ENCODE measurements at regions not wholly inside any gene's neighbourhood (a gene's known extent, or its start where the extent isn't known, plus 50 kb on each side); places are given as distances from the start of the nearest gene placed in this dataset.
"Not testable (repeated sequence)": the region's sequence is repeated elsewhere in the genome, so short reads cannot be mapped to it uniquely, and the experiment has no call there.

- no peak overlapping the region for H3K4me2 ChIP-seq (ENCODE audit: low read length, poor library complexity, severe bottlenecking)
- no peak overlapping the region for H2BK5ac ChIP-seq (ENCODE audit: low read depth, low read length, poor library complexity, severe bottlenecking)
- no peak overlapping the region for H3K18ac ChIP-seq (ENCODE audit: low read depth in 1 of 2, low read length in 2 of 2)
- H2BK120ac ChIP-seq (ENCODE audit: low read depth, low read length), result no peak overlapping the region
- no peak overlapping the region for H3K23ac ChIP-seq (ENCODE audit: low read length in 2 of 2)
- no peaks in the 10 kb centered on the region for H3K4me1 ChIP-seq (ENCODE audit: control insufficient read depth, insufficient read depth, low read depth, low read length)
- no peaks in the 10 kb centered on the region for H3K79me1 ChIP-seq (replicated peaks; ENCODE audit: low read length, poor library complexity, severe bottlenecking)
- H3K36me3 ChIP-seq (ENCODE audit: control insufficient read depth in 1 of 2, insufficient read depth in 2 of 2, low read depth in 1 of 2, low read length in 2 of 2), result no peaks in the 10 kb centered on the region
- H3K27me3 ChIP-seq (ENCODE audit: control insufficient read depth in 1 of 2, insufficient read depth in 1 of 2, low read length in 2 of 2), result no peaks in the 10 kb centered on the region
- no peak for DNase-seq
- no peak overlapping the region for H2AFZ ChIP-seq (ENCODE audit: low read depth, low read length)
- no peak overlapping the region for H3K14ac ChIP-seq (ENCODE audit: low read length in 2 of 2)
- no peak overlapping the region for H3K4ac ChIP-seq (ENCODE audit: low read depth in 1 of 2, low read length in 2 of 2)
- H3K9ac ChIP-seq (ENCODE audit: low read length), result no peak overlapping the region
- no peak overlapping the region for H3K4me3 ChIP-seq (ENCODE audit: insufficient read depth in 1 of 2, low read depth in 1 of 2, low read length in 2 of 2)
- H2BK15ac ChIP-seq (ENCODE audit: low read depth, poor library complexity, severe bottlenecking), result no peak overlapping the region
- H2BK12ac ChIP-seq (ENCODE audit: low read length in 2 of 2), result no peak overlapping the region
- no peaks in the 10 kb centered on the region for H3K9me3 ChIP-seq (ENCODE audit: control insufficient read depth, low read length)
- no peak overlapping the region for H3K27ac ChIP-seq (ENCODE audit: low read length, poor library complexity, severe bottlenecking)
- H4K91ac ChIP-seq (ENCODE audit: low read length), result no peak overlapping the region
- no peak overlapping the region for H4K8ac ChIP-seq (ENCODE audit: low read length)
- 50% methylated on average over 1 of the region's 4 CpGs for WGBS
- no peak overlapping the region for H2AK5ac ChIP-seq (ENCODE audit: low read length, severe bottlenecking)
Observed at GRCh38 chrX:138982365-138982764, 270.8 kb upstream of the FGF13 start.

GRCh38 chrX:138964501-138964900, 253.0 kb upstream of the FGF13 start:
- 45% methylated on average over 2 of the region's 4 CpGs for WGBS
- H2BK5ac ChIP-seq (ENCODE audit: low read depth, low read length, poor library complexity, severe bottlenecking), result no peak overlapping the region
- no peak overlapping the region for H3K4ac ChIP-seq (ENCODE audit: low read depth in 1 of 2, low read length in 2 of 2)
- DNase-seq, result no peak
- H3K4me2 ChIP-seq (ENCODE audit: low read length, poor library complexity, severe bottlenecking), result no peak overlapping the region
- H3K27ac ChIP-seq (ENCODE audit: low read length, poor library complexity, severe bottlenecking), result no peak overlapping the region
- no peaks in the 10 kb centered on the region for H3K79me1 ChIP-seq (replicated peaks; ENCODE audit: low read length, poor library complexity, severe bottlenecking)
- H3K18ac ChIP-seq (ENCODE audit: low read depth in 1 of 2, low read length in 2 of 2), result no peak overlapping the region
- no peak overlapping the region for H4K8ac ChIP-seq (ENCODE audit: low read length)
- H2BK15ac ChIP-seq (ENCODE audit: low read depth, poor library complexity, severe bottlenecking), result no peak overlapping the region
- H4K91ac ChIP-seq (ENCODE audit: low read length), result no peak overlapping the region
- no peak overlapping the region for H3K14ac ChIP-seq (ENCODE audit: low read length in 2 of 2)
- H2AFZ ChIP-seq (ENCODE audit: low read depth, low read length), result no peak overlapping the region
- no peak overlapping the region for H3K4me3 ChIP-seq (ENCODE audit: insufficient read depth in 1 of 2, low read depth in 1 of 2, low read length in 2 of 2)
- no peak overlapping the region for H3K9ac ChIP-seq (ENCODE audit: low read length)
- no peak overlapping the region for H2BK120ac ChIP-seq (ENCODE audit: low read depth, low read length)
- no peak overlapping the region for H3K23ac ChIP-seq (ENCODE audit: low read length in 2 of 2)
- H3K9me3 ChIP-seq (ENCODE audit: control insufficient read depth, low read length), result no peaks in the 10 kb centered on the region
- H3K36me3 ChIP-seq (ENCODE audit: control insufficient read depth in 1 of 2, insufficient read depth in 2 of 2, low read depth in 1 of 2, low read length in 2 of 2), result no peaks in the 10 kb centered on the region
- H3K27me3 ChIP-seq (ENCODE audit: control insufficient read depth in 1 of 2, insufficient read depth in 1 of 2, low read length in 2 of 2), result no peaks in the 10 kb centered on the region
- H3K4me1 ChIP-seq (ENCODE audit: control insufficient read depth, insufficient read depth, low read depth, low read length), result no peaks in the 10 kb centered on the region
- no peak overlapping the region for H2BK12ac ChIP-seq (ENCODE audit: low read length in 2 of 2)
- H2AK5ac ChIP-seq (ENCODE audit: low read length, severe bottlenecking), result no peak overlapping the region

- not testable (repeated sequence) for H3K79me1 ChIP-seq (replicated peaks; ENCODE audit: low read length, poor library complexity, severe bottlenecking); H2BK15ac ChIP-seq (ENCODE audit: low read depth, poor library complexity, severe bottlenecking); H2AK5ac ChIP-seq (ENCODE audit: low read length, severe bottlenecking); H3K27me3 ChIP-seq (ENCODE audit: control insufficient read depth in 1 of 2, insufficient read depth in 1 of 2, low read length in 2 of 2); H3K4me2 ChIP-seq (ENCODE audit: low read length, poor library complexity, severe bottlenecking); H3K27ac ChIP-seq (ENCODE audit: low read length, poor library complexity, severe bottlenecking); H4K91ac ChIP-seq (ENCODE audit: low read length); H3K4me3 ChIP-seq (ENCODE audit: insufficient read depth in 1 of 2, low read depth in 1 of 2, low read length in 2 of 2); H3K4me1 ChIP-seq (ENCODE audit: control insufficient read depth, insufficient read depth, low read depth, low read length); H3K9me3 ChIP-seq (ENCODE audit: control insufficient read depth, low read length); H3K23ac ChIP-seq (ENCODE audit: low read length in 2 of 2); H3K18ac ChIP-seq (ENCODE audit: low read depth in 1 of 2, low read length in 2 of 2); H2BK120ac ChIP-seq (ENCODE audit: low read depth, low read length); H2BK5ac ChIP-seq (ENCODE audit: low read depth, low read length, poor library complexity, severe bottlenecking); H3K4ac ChIP-seq (ENCODE audit: low read depth in 1 of 2, low read length in 2 of 2); DNase-seq; H2AFZ ChIP-seq (ENCODE audit: low read depth, low read length); H3K14ac ChIP-seq (ENCODE audit: low read length in 2 of 2); H2BK12ac ChIP-seq (ENCODE audit: low read length in 2 of 2); H3K36me3 ChIP-seq (ENCODE audit: control insufficient read depth in 1 of 2, insufficient read depth in 2 of 2, low read depth in 1 of 2, low read length in 2 of 2); H4K8ac ChIP-seq (ENCODE audit: low read length); H3K9ac ChIP-seq (ENCODE audit: low read length)
- 100% methylated on average over 1 of the region's 3 CpGs for WGBS
Observed at GRCh38 chrX:138962419-138962818, 250.9 kb upstream of the FGF13 start.

- no peak for DNase-seq
- Histone ChIP-seq H3K4me2 (ENCODE audit: low read length, poor library complexity, severe bottlenecking) (no peak overlapping the region), H3K14ac (ENCODE audit: low read length in 2 of 2) (no peak overlapping the region), H3K36me3 (ENCODE audit: control insufficient read depth in 1 of 2, insufficient read depth in 2 of 2, low read depth in 1 of 2, low read length in 2 of 2) (no peaks in the 10 kb centered on the region), H2BK15ac (ENCODE audit: low read depth, poor library complexity, severe bottlenecking) (no peak overlapping the region), H3K27me3 (ENCODE audit: control insufficient read depth in 1 of 2, insufficient read depth in 1 of 2, low read length in 2 of 2) (no peaks in the 10 kb centered on the region), H2BK120ac (ENCODE audit: low read depth, low read length) (no peak overlapping the region), H4K91ac (ENCODE audit: low read length) (no peak overlapping the region), H3K27ac (ENCODE audit: low read length, poor library complexity, severe bottlenecking) (no peak overlapping the region), H3K23ac (ENCODE audit: low read length in 2 of 2) (no peak overlapping the region), H3K9me3 (ENCODE audit: control insufficient read depth, low read length) (no peaks in the 10 kb centered on the region), H3K4ac (ENCODE audit: low read depth in 1 of 2, low read length in 2 of 2) (no peak overlapping the region), H2AFZ (ENCODE audit: low read depth, low read length) (no peak overlapping the region), H3K79me1 (replicated peaks; ENCODE audit: low read length, poor library complexity, severe bottlenecking) (no peaks in the 10 kb centered on the region), H4K8ac (ENCODE audit: low read length) (no peak overlapping the region), H2BK12ac (ENCODE audit: low read length in 2 of 2) (no peak overlapping the region), H3K18ac (ENCODE audit: low read depth in 1 of 2, low read length in 2 of 2) (no peak overlapping the region), H3K4me1 (ENCODE audit: control insufficient read depth, insufficient read depth, low read depth, low read length) (no peaks in the 10 kb centered on the region), H3K4me3 (ENCODE audit: insufficient read depth in 1 of 2, low read depth in 1 of 2, low read length in 2 of 2) (no peak overlapping the region), H2AK5ac (ENCODE audit: low read length, severe bottlenecking) (no peak overlapping the region), H3K9ac (ENCODE audit: low read length) (no peak overlapping the region), H2BK5ac (ENCODE audit: low read depth, low read length, poor library complexity, severe bottlenecking) (no peak overlapping the region)
- no CpG with 5 or more reads among the region's 5 CpGs for WGBS
Observed at GRCh38 chrX:138954976-138955375, 243.5 kb upstream of the FGF13 start.
